Right lobe of liver (tissue), 4 donors: ENCODE measurements at regions not wholly inside any gene's neighbourhood (a gene's known extent, or its start where the extent isn't known, plus 50 kb on each side); places are given as distances from the start of the nearest gene placed in this dataset.

ENCODE experiments used
- CTCF ChIP-seq, 4 donors: fragments of 200-600 bp in 3 of 4; fragments of 450-650 bp in 1 of 4; IDR thresholded peaks; one replicate each; pipeline versions ENCODE4 v1.5.1 to v1.8.0; 2016 to 2022; ENCODE audit warnings: antibody characterized with exemption in 4 of 4, mild to moderate bottlenecking in 2 of 4
- POLR2A ChIP-seq: fragments of 450-650 bp; IDR thresholded peaks from one replicate; pipeline ENCODE4 v1.6.1; 2017; ENCODE audit warnings: antibody characterized with exemption, mild to moderate bottlenecking
- donor health status: DM: no; HTN: no; CAD: no.
- donor health status: DM: no; HTN: no; CAD: no.
- donor health status: DM: no; HTN: yes; CAD: no.

DNA sequence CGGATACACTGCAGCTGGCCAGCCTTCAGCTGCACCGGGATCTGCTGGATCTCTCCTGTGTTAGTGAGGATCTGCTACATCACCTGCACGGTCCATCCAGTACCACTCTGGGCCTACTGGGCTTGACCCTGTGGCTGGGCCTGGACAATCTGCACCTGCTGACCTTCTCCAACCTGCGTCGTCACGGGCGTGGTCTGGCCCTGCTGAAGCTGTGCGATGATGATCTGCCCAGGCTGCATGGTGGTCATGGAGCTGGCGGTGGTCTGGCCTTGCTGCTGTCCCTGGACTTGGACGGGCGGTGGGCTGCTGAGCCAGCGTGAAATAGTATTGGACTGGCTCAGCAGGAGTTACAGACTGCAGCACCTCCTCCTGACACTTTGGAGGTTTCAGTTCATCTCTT is 137.1 kb upstream of the GAS1 start:
- TF ChIP-seq CTCF (IDR thresholded peaks at IDR 0.05) (no peak), POLR2A (no peak)
